Activated CD4-positive, alpha-beta T cell treated with anti-CD3 and anti-CD28 coated beads, Interleukin-2, amount 50 U/mL, for 24 hours (primary cell): ENCODE measurements at regions not wholly inside any gene's neighbourhood (a gene's known extent, or its start where the extent isn't known, plus 50 kb on each side); places are given as distances from the start of the nearest gene placed in this dataset.
"Not testable (repeated sequence)": the region's sequence is repeated elsewhere in the genome, so short reads cannot be mapped to it uniquely, and the experiment has no call there.

Experiments used
- DNase-seq, 2 donors: peaks; one replicate each; pipeline ENCODE4 v3.0.0-alpha.2; 2020; ENCODE audit warnings: low read depth in 1 of 2, low spot score in 1 of 2

DNA sequence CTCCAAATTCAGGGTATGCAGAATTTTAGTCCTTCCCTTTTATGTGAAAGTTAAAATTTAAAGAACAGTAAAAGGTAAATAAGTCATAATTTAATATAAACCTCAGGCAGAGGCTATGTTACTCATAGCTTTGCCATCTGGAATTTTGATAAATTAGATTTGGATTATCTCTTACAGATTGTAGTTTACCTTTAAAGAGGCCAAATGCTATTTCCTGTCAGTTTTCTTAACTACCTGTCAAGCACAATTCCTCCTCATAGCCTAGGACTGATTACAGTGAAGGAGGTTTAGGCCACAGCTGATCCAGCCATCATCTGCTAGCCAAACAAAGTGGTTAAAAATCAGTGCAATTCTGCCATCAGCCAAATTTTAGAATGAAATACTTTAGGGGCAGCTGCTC is 128.1 kb downstream of the MFAP3L start:
- DNase-seq = no peak

GRCh38 chr4:169894767-169895166 is 131.4 kb downstream of the MFAP3L start:
- not testable (repeated sequence) for DNase-seq

- DNase-seq = no peak
These were observed 128.1 kb upstream of the HPF1 start for GRCh38 chr4:169885893-169886292.

DNA sequence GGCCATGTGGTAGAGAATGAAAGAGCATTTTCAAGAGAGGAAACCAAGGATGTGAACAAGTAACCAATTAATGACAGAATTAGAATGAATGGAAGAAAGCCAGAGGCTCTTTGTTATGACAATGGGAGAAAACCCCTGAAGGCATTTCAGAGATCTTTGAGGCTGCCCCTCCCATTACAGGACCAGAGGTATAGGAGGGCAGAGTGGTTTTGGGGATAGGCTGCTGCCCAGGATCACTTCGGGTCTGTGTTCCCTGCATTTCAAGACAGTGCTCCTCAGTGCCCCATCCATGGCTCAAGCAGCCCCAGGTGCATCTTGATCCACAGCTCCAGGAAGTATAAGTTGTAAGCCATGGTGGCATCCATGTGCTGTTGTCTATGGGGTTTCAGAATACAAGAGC is 124.0 kb upstream of the HPF1 start:
- no peak for DNase-seq

GRCh38 chr4:169870507-169870906 is 112.8 kb upstream of the HPF1 start:
- no peak for DNase-seq

GRCh38 chr4:169869490-169869889 is 111.7 kb upstream of the HPF1 start:
- no peak for DNase-seq

- DNase-seq = no peak
These were observed 103.8 kb upstream of the HPF1 start for GRCh38 chr4:169861593-169861992.

GRCh38 chr4:169859366-169860216 is 101.8 kb upstream of the HPF1 start:
- no peak for DNase-seq

- no peak for DNase-seq
These were observed 96.3 kb upstream of the HPF1 start for GRCh38 chr4:169854090-169854489.

- DNase-seq = no peak
These were observed 94.7 kb upstream of the HPF1 start for GRCh38 chr4:169852481-169852880.

DNA sequence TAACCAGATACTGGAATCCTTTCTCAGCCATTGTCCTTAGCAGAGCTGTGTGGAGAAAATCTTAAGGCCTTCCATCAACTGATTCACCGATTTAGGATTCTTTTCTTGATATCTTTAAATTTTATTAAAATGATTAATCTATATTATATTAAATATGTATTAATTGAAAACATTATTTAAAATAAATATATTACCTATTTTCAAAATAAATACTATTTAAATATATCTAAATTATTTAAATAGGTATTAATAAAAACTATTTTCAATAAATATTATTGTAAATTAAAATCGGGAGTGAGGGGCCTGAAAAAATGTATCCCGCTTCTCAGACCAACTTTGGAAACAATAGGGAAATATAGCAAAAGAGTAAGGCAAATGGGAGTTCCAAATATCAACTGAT is 94.0 kb upstream of the HPF1 start:
- no peak for DNase-seq

GRCh38 chr4:169849456-169849855 is 91.7 kb upstream of the HPF1 start:
- no peak for DNase-seq

DNA sequence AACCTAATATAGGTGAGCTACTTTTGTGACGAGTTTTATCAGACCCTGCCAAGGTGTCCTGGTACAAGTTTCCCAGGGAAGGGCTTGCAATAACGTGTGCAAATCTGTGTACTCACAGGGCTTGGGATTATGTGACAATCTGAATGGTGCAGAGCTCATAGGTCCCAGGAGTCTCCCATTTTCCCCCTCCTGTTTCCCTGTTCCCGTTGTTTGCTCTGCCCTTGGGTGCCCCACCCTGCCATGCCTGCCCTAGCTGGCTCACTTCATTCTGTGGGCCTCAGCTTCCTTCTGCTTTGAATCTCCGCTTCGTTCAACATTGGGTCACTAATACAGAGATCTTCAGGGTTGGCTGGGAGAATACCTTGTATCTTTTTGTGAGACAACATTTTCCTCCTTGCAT is 90.3 kb upstream of the HPF1 start:
- DNase-seq = no peak

- no peak for DNase-seq
These were observed 89.4 kb upstream of the HPF1 start for GRCh38 chr4:169847171-169847570.

GRCh38 chr4:169846396-169846795 is 88.7 kb upstream of the HPF1 start:
- no peak for DNase-seq

DNA sequence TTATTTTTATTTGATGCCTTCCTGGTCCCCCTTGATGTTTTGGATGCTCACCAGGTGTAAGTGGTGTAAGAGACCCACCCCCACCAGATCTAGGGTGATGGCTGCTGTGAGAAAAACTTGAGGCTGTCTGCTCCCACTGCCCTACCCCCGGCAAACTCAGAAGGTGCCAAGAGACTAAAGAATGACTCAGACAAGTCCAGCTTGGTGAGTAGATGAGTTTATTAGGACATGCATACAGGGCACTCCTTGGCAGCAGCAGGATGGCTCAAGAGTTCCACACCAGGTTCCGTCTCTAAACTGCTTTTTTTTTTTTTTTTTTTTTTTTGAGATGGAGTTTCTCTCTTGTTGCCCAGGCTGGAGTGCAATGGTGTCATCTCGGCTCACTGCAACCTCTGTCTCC is 84.0 kb upstream of the HPF1 start:
- DNase-seq = no peak

- no peak for DNase-seq
These were observed 82.8 kb upstream of the HPF1 start for GRCh38 chr4:169840554-169840953.

DNA sequence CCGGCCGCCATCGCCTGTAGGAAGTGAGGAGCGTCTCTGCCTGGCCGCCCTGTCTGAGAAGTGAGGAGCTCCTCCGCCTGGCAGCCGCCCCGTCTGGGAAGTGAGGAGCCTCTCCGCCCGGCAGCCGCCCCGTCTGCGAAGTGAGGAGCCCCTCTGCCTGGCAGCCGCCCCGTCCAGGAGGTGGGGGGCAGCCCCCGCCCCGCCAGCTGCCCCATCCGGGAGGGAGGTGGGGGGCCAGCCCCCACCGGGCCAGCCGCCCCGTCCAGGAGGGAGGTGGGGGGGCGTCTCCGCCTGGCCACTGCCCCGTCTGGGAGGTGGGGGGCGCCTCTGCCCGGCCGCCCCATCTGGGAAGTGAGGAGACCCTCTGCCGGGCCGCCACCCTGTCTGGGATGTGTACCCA is 70.6 kb upstream of the HPF1 start:
- DNase-seq = not testable (repeated sequence)

DNA sequence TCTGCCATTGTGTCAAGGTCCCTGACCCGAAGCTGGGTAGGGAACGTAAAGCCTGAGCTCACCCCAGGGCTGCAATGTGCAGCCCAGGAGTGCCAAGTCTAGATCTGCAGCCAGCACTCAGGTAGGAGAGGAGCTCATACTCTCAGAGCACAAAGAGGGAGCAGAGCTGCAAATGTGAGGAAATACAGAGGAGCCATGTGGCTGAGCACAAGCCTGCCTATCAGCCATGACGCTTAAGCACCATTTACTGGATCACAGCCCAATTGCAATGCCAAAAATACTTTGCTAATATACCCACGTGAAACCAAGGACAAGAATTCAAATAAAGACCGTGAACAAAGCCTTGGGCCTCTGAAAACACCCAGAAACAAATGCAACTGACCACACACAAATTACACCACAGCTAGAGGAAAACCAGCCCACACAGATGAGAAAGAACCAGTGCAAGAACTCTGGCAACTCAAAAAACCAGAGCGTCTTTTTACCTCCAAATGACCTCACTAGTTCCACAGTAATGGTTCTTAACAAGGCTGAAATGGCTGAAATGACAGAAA is 69.0 kb upstream of the HPF1 start:
- no peak for DNase-seq

GRCh38 chr4:169823685-169824084 is 65.9 kb upstream of the HPF1 start:
- DNase-seq = peak in 1 of 2 donors; percentile 4

GRCh38 chr4:169821402-169821801 is 63.7 kb upstream of the HPF1 start:
- DNase-seq = no peak

DNA sequence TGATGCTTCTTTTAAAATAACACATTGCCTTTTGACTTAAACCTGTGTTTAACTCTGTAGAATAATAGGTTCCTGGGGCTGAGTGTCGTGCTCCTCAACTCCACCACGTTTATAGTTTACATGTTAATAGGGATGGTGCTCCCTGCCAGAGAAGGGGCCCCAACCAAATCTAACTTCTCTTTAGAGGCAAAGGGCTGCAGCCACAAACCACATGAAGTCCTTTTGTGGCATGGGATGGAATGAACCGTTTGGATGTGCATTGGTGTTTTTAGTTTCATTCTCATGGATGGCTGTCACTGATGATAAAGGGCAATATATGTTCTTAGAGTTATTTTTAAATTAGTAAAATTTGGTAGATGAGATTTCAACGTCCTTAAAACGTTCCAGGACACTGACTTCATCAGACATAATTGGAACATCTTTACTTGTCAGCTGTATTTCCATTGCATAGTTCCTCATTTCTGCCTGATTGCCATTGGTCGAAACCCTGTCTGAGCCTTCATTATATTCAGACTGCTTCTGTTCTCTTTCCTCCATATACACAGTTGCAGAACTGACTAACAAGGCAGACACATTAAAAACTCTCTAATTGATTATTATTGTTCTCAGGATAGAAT is 60.4 kb upstream of the HPF1 start:
- DNase-seq = no peak
